H1 (cell line): ENCODE measurements at regions not wholly inside any gene's neighbourhood (a gene's known extent, or its start where the extent isn't known, plus 50 kb on each side); places are given as distances from the start of the nearest gene placed in this dataset.

ENCODE experiments used
- CTCF ChIA-PET: fragments of 300-600 bp; sonication (Branson Sonifier 250); formaldehyde crosslinking; loops from one replicate; lab custom pipeline; 2021; ENCODE audit not compliant: partially characterized antibody; lab: Charles Lee
- POLR2A ChIA-PET: fragments of 300-600 bp; sonication (Branson Sonifier 250); formaldehyde crosslinking; loops from one replicate; lab custom pipeline; 2021; ENCODE audit warnings: inconsistent platforms; ENCODE audit not compliant: partially characterized antibody; lab: Charles Lee
- DNase-seq, 2 experiments: peaks; one replicate each; pipeline versions ENCODE4 v3.0.0 to v3.0.0-alpha.2; 2010 to 2022; ENCODE audit warnings: low spot score in 2 of 2, low read depth in 1 of 2, mixed read lengths in 1 of 2
- FAIRE-seq: peaks from 2 replicates; lab custom pipeline; 2011; peaks lifted over from hg19 to GRCh38; lab: Jason Lieb, UNC
- H2AFZ ChIP-seq: 2 replicates; pipeline ENCODE4 v1.8.1; 2012; ENCODE audit warnings: low read length, inconsistent platforms
- H2AK5ac ChIP-seq: 2 replicates; pipeline ENCODE4 v1.6.1; 2013; ENCODE audit warnings: low read depth, low read length
- H2BK120ac ChIP-seq: replicated peaks from 2 replicates; pipeline ENCODE3; 2013; ENCODE audit warnings: low read depth, low read length, inconsistent platforms
- H2BK12ac ChIP-seq: 2 replicates; pipeline ENCODE4 v1.6.1; 2013; ENCODE audit warnings: low read depth, low read length
- H2BK15ac ChIP-seq: 2 replicates; pipeline ENCODE4 v1.6.1; 2013; ENCODE audit warnings: low read length
- H2BK20ac ChIP-seq: 2 replicates; pipeline ENCODE4 v1.6.1; 2013; ENCODE audit warnings: low read length
- H2BK5ac ChIP-seq: 2 replicates; pipeline ENCODE4 v1.6.1; 2013; ENCODE audit warnings: low read depth, low read length
- H3K14ac ChIP-seq: 2 replicates; pipeline ENCODE4 v1.6.1; 2013; ENCODE audit warnings: inconsistent platforms; ENCODE audit not compliant: insufficient read length
- H3K18ac ChIP-seq: 2 replicates; pipeline ENCODE4 v1.6.1; 2013; ENCODE audit warnings: low read length; ENCODE audit errors: extremely low read depth
- H3K23ac ChIP-seq: 2 replicates; pipeline ENCODE4 v1.6.1; 2013; ENCODE audit warnings: inconsistent platforms; ENCODE audit not compliant: insufficient read length
- H3K23me2 ChIP-seq: 2 replicates; pipeline ENCODE4 v1.6.1; 2013; ENCODE audit warnings: low read depth, low read length
- H3K27ac ChIP-seq: 2 replicates; pipeline ENCODE4 v1.6.1; 2011; ENCODE audit warnings: low read depth, low read length, inconsistent platforms
- H3K27me3 ChIP-seq, 4 experiments: replicated peaks in 1 of 4; 1 replicate in 1 of 4; 2 replicates in 3 of 4; pipeline versions ENCODE4 v1.6.1 to v1.8.1; 2011 to 2013; ENCODE audit warnings: low read length in 3 of 4, mild to moderate bottlenecking in 3 of 4, inconsistent platforms in 2 of 4, mixed read lengths in 2 of 4, moderate library complexity in 1 of 4; ENCODE audit not compliant: control insufficient read depth in 3 of 4, insufficient read depth in 3 of 4; ENCODE audit errors: extremely low read depth in 1 of 4
- H3K36me3 ChIP-seq, 4 experiments: 2 replicates each; pipeline versions ENCODE4 v1.6.1 to v1.8.1; 2011 to 2013; ENCODE audit warnings: mild to moderate bottlenecking in 4 of 4, low read length in 3 of 4, moderate library complexity in 2 of 4, control low read depth in 1 of 4, inconsistent platforms in 1 of 4; ENCODE audit not compliant: insufficient read depth in 4 of 4, control insufficient read depth in 2 of 4
- H3K4ac ChIP-seq: replicated peaks from 2 replicates; pipeline ENCODE3; 2013; ENCODE audit warnings: low read length, low read depth, mixed read lengths, inconsistent platforms; ENCODE audit not compliant: insufficient read length
- H3K4me1 ChIP-seq, 4 experiments: replicated peaks in 1 of 4; 1 replicate in 1 of 4; 2 replicates in 3 of 4; pipeline versions ENCODE4 v1.6.1 to v1.8.1; 2011 to 2013; ENCODE audit warnings: low read length in 3 of 4, inconsistent platforms in 2 of 4, mixed read lengths in 1 of 4; ENCODE audit not compliant: insufficient read depth in 4 of 4, control insufficient read depth in 3 of 4
- H3K4me2 ChIP-seq, 2 experiments: 2 replicates each; pipeline versions ENCODE4 v1.6.1 to v1.8.1; 2011 to 2013; ENCODE audit warnings: low read depth in 2 of 2, low read length in 2 of 2, control low read depth in 1 of 2, inconsistent platforms in 1 of 2, mild to moderate bottlenecking in 1 of 2; ENCODE audit not compliant: insufficient read depth in 1 of 2
- H3K4me3 ChIP-seq, 4 experiments: fragments of 200-600, 300-600 bp in 1 of 4; sonication (generic), shearing (Covaris generic), sonication (Bioruptor Twin) in 1 of 4; 2 replicates each; pipeline versions ENCODE4 v1.5.1 to v1.8.1; 2011 to 2016; ENCODE audit warnings: low read length in 4 of 4, low read depth in 3 of 4, control low read depth in 2 of 4, inconsistent platforms in 2 of 4, mild to moderate bottlenecking in 2 of 4, mixed read lengths in 1 of 4, moderate library complexity in 1 of 4; ENCODE audit not compliant: insufficient read depth in 2 of 4; ENCODE audit errors: extremely low read depth in 1 of 4
- H3K56ac ChIP-seq: replicated peaks from 2 replicates; pipeline ENCODE3; 2013; ENCODE audit warnings: low read depth, mild to moderate bottlenecking, mixed read lengths, low read length, inconsistent platforms; ENCODE audit not compliant: insufficient read length
- H3K79me1 ChIP-seq: 2 replicates; pipeline ENCODE4 v1.6.1; 2013; ENCODE audit warnings: low read depth, low read length, control low read depth
- H3K79me2 ChIP-seq, 2 experiments: 2 replicates each; pipeline versions ENCODE4 v1.6.1 to v1.8.1; 2012 to 2013; ENCODE audit warnings: low read length in 2 of 2, mild to moderate bottlenecking in 2 of 2, inconsistent platforms in 1 of 2; ENCODE audit not compliant: insufficient read depth in 2 of 2, control insufficient read depth in 1 of 2
- H3K9ac ChIP-seq, 4 experiments: replicated peaks in 1 of 4; 1 replicate in 1 of 4; 2 replicates in 3 of 4; pipeline versions ENCODE4 v1.6.1 to v1.8.1; 2011 to 2013; ENCODE audit warnings: low read depth in 3 of 4, low read length in 3 of 4, control low read depth in 2 of 4, mild to moderate bottlenecking in 2 of 4, moderate library complexity in 2 of 4, inconsistent platforms in 1 of 4; ENCODE audit errors: extremely low read depth in 1 of 4
- H3K9me3 ChIP-seq, 2 experiments: 2 replicates each; pipeline versions ENCODE4 v1.6.1 to v1.8.1; 2012 to 2013; ENCODE audit warnings: mild to moderate bottlenecking in 2 of 2, moderate library complexity in 2 of 2, control low read depth in 1 of 2, inconsistent platforms in 1 of 2, low read depth in 1 of 2, low read length in 1 of 2, mixed read lengths in 1 of 2; ENCODE audit not compliant: insufficient read depth in 2 of 2
- H4K20me1 ChIP-seq, 2 experiments: replicated peaks in 1 of 2; 2 replicates each; pipeline versions ENCODE3 to v1.8.1; 2011 to 2013; ENCODE audit warnings: inconsistent platforms in 2 of 2, low read length in 2 of 2, mild to moderate bottlenecking in 1 of 2; ENCODE audit not compliant: insufficient read depth in 2 of 2, control insufficient read depth in 1 of 2
- H4K5ac ChIP-seq: 2 replicates; pipeline ENCODE4 v1.6.1; 2013; ENCODE audit warnings: low read length, low read depth, mixed read lengths, inconsistent platforms; ENCODE audit not compliant: insufficient read length
- H4K8ac ChIP-seq: 2 replicates; pipeline ENCODE4 v1.8.0; 2013; ENCODE audit warnings: mild to moderate bottlenecking, moderate library complexity, low read length, inconsistent platforms; ENCODE audit not compliant: insufficient read depth; ENCODE audit errors: extremely low read depth
- H4K91ac ChIP-seq: replicated peaks from 2 replicates; pipeline ENCODE3; 2013; ENCODE audit warnings: low read length, mixed read lengths, inconsistent platforms; ENCODE audit not compliant: insufficient read length
- CBX5 ChIP-seq: fragments of 300-800, 300-1000 bp; sonication (generic); IDR thresholded peaks from 2 replicates; pipeline ENCODE4 v1.7.1; 2016; ENCODE audit warnings: antibody characterized with exemption, low read length, low read depth
- EGR1 ChIP-seq: IDR thresholded peaks from 2 replicates; pipeline ENCODE4 v1.6.1; 2011; ENCODE audit warnings: low read depth, low read length, borderline replicate concordance
- GABPA ChIP-seq: IDR thresholded peaks from 2 replicates; pipeline ENCODE4 v1.6.1; 2011; ENCODE audit warnings: mild to moderate bottlenecking, low read length, moderate library complexity, borderline replicate concordance; ENCODE audit not compliant: insufficient read depth
- HDAC2 ChIP-seq, 2 experiments: fragments of 300-600 bp in 1 of 2; sonication (generic) in 1 of 2; IDR thresholded peaks; 2 replicates each; pipeline ENCODE4 v1.6.1; 2011 to 2012; ENCODE audit warnings: low read depth in 2 of 2, low read length in 2 of 2, mild to moderate bottlenecking in 2 of 2, moderate library complexity in 2 of 2, borderline replicate concordance in 1 of 2, inconsistent platforms in 1 of 2
- KDM1A ChIP-seq: fragments of 200-600, 300-600 bp; sonication (generic); IDR thresholded peaks from 2 replicates; pipeline ENCODE4 v1.7.1; 2016; ENCODE audit warnings: mild to moderate bottlenecking, low read length, borderline replicate concordance
- KDM5A ChIP-seq: fragments of 200-600 bp; IDR thresholded peaks from 2 replicates; pipeline ENCODE4 v1.7.1; 2012; ENCODE audit warnings: mild to moderate bottlenecking, low read length, inconsistent platforms, mixed read lengths
- WGBS, 2 experiments: shearing (Covaris generic) in 1 of 2; methylation state at CpG; one replicate each; pipeline versions ENCODE4 v1.1.6 to v1.1.7; 2013 to 2015; ENCODE audit warnings: low lambda C conversion rate in 2 of 2, mixed read lengths in 2 of 2, inconsistent platforms in 1 of 2, low coverage in 1 of 2, missing lambda C conversion rate in 1 of 2; ENCODE audit not compliant: insufficient replicate concordance in 2 of 2, insufficient coverage in 1 of 2, insufficient read length in 1 of 2; ENCODE audit errors: extremely low coverage in 1 of 2, missing lambda C conversion rate in 1 of 2; 5-methylcytosine and 5-hydroxymethylcytosine counted together
- TF ChIP-seq, protein P1 (sequence below): IDR thresholded peaks from 2 replicates; pipeline ENCODE4 v1.6.1; 2012; ENCODE audit warnings: low read length, inconsistent platforms

- Histone ChIP-seq H3K36me3 (no peaks in the 10 kb centered on the region), H4K20me1 (no peaks in the 10 kb centered on the region), H3K9ac (no peak overlapping the region), H3K27ac (no peak overlapping the region), H3K56ac (no peak overlapping the region), H3K18ac (no peak overlapping the region), H2AK5ac (no peak overlapping the region), H3K4ac (no peak overlapping the region), H3K79me1 (no peaks in the 10 kb centered on the region), H2BK20ac (no peak overlapping the region), H2BK15ac (no peak overlapping the region), H4K91ac (no peak overlapping the region), H3K23me2 (no peaks in the 10 kb centered on the region; the same call in 1 of the 2 replicates), H4K8ac (no peak overlapping the region; the same call in 1 of the 2 replicates), H2BK5ac (no peak overlapping the region), H3K4me3 (no peak overlapping the region), H2AFZ (no peak overlapping the region), H2BK120ac (no peak overlapping the region), H3K27me3 (no peaks in the 10 kb centered on the region), H3K14ac (no peak overlapping the region), H3K23ac (no peak overlapping the region), H3K4me2 (no peak overlapping the region), H3K79me2 (no peaks in the 10 kb centered on the region), H3K9me3 (peaks cover 18 to 20% of the 10 kb centered on the region in 2 experiments), H2BK12ac (no peak overlapping the region), H4K5ac (no peak overlapping the region), H3K4me1 (no peaks in the 10 kb centered on the region)
- 83% methylated on average over 8 of the region's 8 CpGs; no CpG with 5 or more reads in 1 of the 2 experiments for WGBS, 2 experiments
- no peak for FAIRE-seq
- ChIA-PET POLR2A (no interaction called here), CTCF (no interaction called here)
- TF ChIP-seq, protein P1, sequence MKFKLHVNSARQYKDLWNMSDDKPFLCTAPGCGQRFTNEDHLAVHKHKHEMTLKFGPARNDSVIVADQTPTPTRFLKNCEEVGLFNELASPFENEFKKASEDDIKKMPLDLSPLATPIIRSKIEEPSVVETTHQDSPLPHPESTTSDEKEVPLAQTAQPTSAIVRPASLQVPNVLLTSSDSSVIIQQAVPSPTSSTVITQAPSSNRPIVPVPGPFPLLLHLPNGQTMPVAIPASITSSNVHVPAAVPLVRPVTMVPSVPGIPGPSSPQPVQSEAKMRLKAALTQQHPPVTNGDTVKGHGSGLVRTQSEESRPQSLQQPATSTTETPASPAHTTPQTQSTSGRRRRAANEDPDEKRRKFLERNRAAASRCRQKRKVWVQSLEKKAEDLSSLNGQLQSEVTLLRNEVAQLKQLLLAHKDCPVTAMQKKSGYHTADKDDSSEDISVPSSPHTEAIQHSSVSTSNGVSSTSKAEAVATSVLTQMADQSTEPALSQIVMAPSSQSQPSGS = no peak
- TF ChIP-seq KDM5A = no peak
- no peak for TF ChIP-seq EGR1
- TF ChIP-seq KDM1A = no peak
- no peak for TF ChIP-seq CBX5
- TF ChIP-seq GABPA = no peak
- no peak for TF ChIP-seq HDAC2 (IDR thresholded peaks at IDR 0.05; ENCODE audit: borderline replicate concordance in 1 of 2, low read depth in 2 of 2, low read length in 2 of 2)
- DNase-seq = no peak
Measured at GRCh38 chr1:30146448-30146847, 576.9 kb downstream of the MATN1 start.
